ENCODE measurements at regions not wholly inside any gene's neighbourhood (a gene's known extent, or its start where the extent isn't known, plus 50 kb on each side); places are given as distances from the start of the nearest gene placed in this dataset.

DNA sequence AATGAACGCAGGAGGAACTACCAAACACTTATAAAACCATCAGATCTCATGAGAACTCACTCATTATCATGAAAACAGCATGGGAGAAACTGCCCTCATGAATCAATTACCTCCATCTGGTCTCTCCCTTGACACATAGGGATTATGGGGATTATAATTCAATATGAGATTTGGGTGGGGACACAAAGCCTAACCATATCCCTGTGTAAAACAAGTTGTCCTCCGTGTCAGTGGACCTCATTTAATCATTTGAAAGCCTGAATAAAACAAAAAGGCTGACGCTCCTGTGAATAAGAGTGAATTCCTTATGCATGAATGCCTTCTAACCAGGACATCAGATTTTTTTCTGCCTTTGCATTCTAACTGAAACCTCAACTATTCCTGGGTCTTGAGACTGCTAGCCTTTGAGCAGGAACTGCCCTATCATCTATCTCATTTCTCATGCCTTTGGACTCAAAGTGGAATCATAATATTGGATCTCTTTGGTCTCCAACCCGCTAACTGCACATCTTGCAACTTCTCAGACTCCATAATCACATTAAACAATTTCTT lies 648.8 kb downstream of the ADGRL2 start:
- no peaks in the 10 kb centered on the region for H3K4me1 ChIP-seq (ENCODE audit: insufficient read depth, low read length)
- DNase-seq (ENCODE audit: insufficient read length, low spot score, missing footprints): no peak
- H3K9me3 ChIP-seq (ENCODE audit: low read depth, low read length): peaks cover 2% of the 10 kb centered on the region
- no peak overlapping the region for H3K4me2 ChIP-seq (ENCODE audit: insufficient read depth, low read length)
- no peak for TF ChIP-seq CTCF (IDR thresholded peaks at IDR 0.05; ENCODE audit: extremely low read depth, low read depth, low read length)
- H3K27ac ChIP-seq (ENCODE audit: low read depth, low read length): no peak overlapping the region
- H2AFZ ChIP-seq (ENCODE audit: low read length): no peak overlapping the region
- no peaks in the 10 kb centered on the region for H4K20me1 ChIP-seq (ENCODE audit: insufficient read depth, low read length)
- H3K27me3 ChIP-seq (ENCODE audit: insufficient read depth, low read length): no peaks in the 10 kb centered on the region
- no peak overlapping the region for H3K4me3 ChIP-seq (ENCODE audit: insufficient read depth, low read length)
- H3K36me3 ChIP-seq (ENCODE audit: insufficient read depth, low read length): no peaks in the 10 kb centered on the region
- H3K79me2 ChIP-seq (ENCODE audit: insufficient read depth, low read length): no peaks in the 10 kb centered on the region

DNA sequence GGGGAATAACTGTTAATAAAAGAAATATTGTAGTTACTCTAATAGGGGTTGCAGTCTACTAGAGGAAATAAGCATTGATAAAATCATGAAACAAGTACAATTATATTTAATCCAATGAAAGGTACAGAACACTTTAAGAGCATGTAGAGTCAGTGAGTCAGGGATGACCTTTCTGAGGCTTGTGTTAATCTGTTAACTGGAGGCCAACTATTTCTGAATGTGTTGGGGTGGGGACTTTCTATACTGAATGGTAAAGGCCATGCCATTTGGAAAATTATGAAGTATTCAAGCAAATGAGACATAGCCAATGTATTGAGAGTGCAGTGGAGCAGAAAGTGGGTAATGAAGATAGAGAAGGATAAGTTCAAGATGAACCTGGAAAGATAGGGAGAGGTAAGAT lies 646.2 kb downstream of the ADGRL2 start:
- Histone ChIP-seq H3K27ac (ENCODE audit: low read depth, low read length) (no peak overlapping the region), H4K20me1 (ENCODE audit: insufficient read depth, low read length) (no peaks in the 10 kb centered on the region), H2AFZ (ENCODE audit: low read length) (no peak overlapping the region), H3K4me2 (ENCODE audit: insufficient read depth, low read length) (no peak overlapping the region), H3K27me3 (ENCODE audit: insufficient read depth, low read length) (no peaks in the 10 kb centered on the region), H3K79me2 (ENCODE audit: insufficient read depth, low read length) (no peaks in the 10 kb centered on the region), H3K9me3 (ENCODE audit: low read depth, low read length) (no peaks in the 10 kb centered on the region), H3K4me3 (ENCODE audit: insufficient read depth, low read length) (no peak overlapping the region), H3K36me3 (ENCODE audit: insufficient read depth, low read length) (no peaks in the 10 kb centered on the region), H3K4me1 (ENCODE audit: insufficient read depth, low read length) (no peaks in the 10 kb centered on the region)
- no peak for TF ChIP-seq CTCF (IDR thresholded peaks at IDR 0.05; ENCODE audit: extremely low read depth, low read depth, low read length)
- DNase-seq (ENCODE audit: insufficient read length, low spot score, missing footprints): no peak

DNA sequence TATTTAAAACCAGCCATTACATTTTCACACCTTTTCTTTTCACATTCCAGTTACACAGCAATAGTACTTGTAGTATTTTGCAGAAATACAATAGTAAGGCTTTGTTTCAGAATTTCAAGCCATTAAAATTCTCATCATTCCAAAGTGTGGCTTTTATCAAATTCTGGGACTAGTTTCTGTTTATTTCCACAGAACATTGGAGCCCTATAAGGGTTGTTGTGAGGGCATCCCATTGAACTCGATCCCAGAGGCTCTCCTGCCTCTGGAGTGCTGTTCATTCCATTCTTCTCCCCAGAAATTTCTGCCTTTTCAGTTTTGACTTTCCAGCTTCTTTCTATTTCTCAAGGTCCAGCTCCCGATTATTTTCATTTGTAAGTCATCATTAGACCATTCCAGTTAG lies 645.5 kb downstream of the ADGRL2 start:
- TF ChIP-seq CTCF (IDR thresholded peaks at IDR 0.05; ENCODE audit: extremely low read depth, low read depth, low read length): no peak
- Histone ChIP-seq H3K36me3 (ENCODE audit: insufficient read depth, low read length) (no peaks in the 10 kb centered on the region), H3K79me2 (ENCODE audit: insufficient read depth, low read length) (no peaks in the 10 kb centered on the region), H3K4me2 (ENCODE audit: insufficient read depth, low read length) (no peak overlapping the region), H3K9me3 (ENCODE audit: low read depth, low read length) (no peaks in the 10 kb centered on the region), H2AFZ (ENCODE audit: low read length) (no peak overlapping the region), H3K27me3 (ENCODE audit: insufficient read depth, low read length) (no peaks in the 10 kb centered on the region), H4K20me1 (ENCODE audit: insufficient read depth, low read length) (no peaks in the 10 kb centered on the region), H3K4me1 (ENCODE audit: insufficient read depth, low read length) (no peaks in the 10 kb centered on the region), H3K4me3 (ENCODE audit: insufficient read depth, low read length) (no peak overlapping the region), H3K27ac (ENCODE audit: low read depth, low read length) (no peak overlapping the region)
- DNase-seq (ENCODE audit: insufficient read length, low spot score, missing footprints): no peak

GRCh38 chr1:82445827-82446226 lies 645.1 kb downstream of the ADGRL2 start:
- H3K79me2 ChIP-seq (ENCODE audit: insufficient read depth, low read length): no peaks in the 10 kb centered on the region
- H3K4me2 ChIP-seq (ENCODE audit: insufficient read depth, low read length): no peak overlapping the region
- no peaks in the 10 kb centered on the region for H4K20me1 ChIP-seq (ENCODE audit: insufficient read depth, low read length)
- no peaks in the 10 kb centered on the region for H3K4me1 ChIP-seq (ENCODE audit: insufficient read depth, low read length)
- TF ChIP-seq CTCF (IDR thresholded peaks at IDR 0.05; ENCODE audit: extremely low read depth, low read depth, low read length): no peak
- H3K4me3 ChIP-seq (ENCODE audit: insufficient read depth, low read length): no peak overlapping the region
- no peaks in the 10 kb centered on the region for H3K9me3 ChIP-seq (ENCODE audit: low read depth, low read length)
- DNase-seq (ENCODE audit: insufficient read length, low spot score, missing footprints): no peak
- no peak overlapping the region for H3K27ac ChIP-seq (ENCODE audit: low read depth, low read length)
- H3K36me3 ChIP-seq (ENCODE audit: insufficient read depth, low read length): no peaks in the 10 kb centered on the region
- no peaks in the 10 kb centered on the region for H3K27me3 ChIP-seq (ENCODE audit: insufficient read depth, low read length)
- H2AFZ ChIP-seq (ENCODE audit: low read length): no peak overlapping the region
